Thyroid gland (tissue), 4 donors: ENCODE measurements at regions not wholly inside any gene's neighbourhood (a gene's known extent, or its start where the extent isn't known, plus 50 kb on each side); places are given as distances from the start of the nearest gene placed in this dataset.

Experiments
- DNase-seq, 2 donors: peaks; one replicate each; pipeline ENCODE4 v3.0.0-alpha.2; 2019
- H3K27ac ChIP-seq, 3 donors: fragments of 200-600 bp; sonication (generic); 1 replicate in 2 of 3; 2 replicates in 1 of 3; pipeline ENCODE4 v1.5.1; 2016 to 2019; ENCODE audit warnings: mild to moderate bottlenecking in 1 of 3, moderate library complexity in 1 of 3
- H3K27me3 ChIP-seq: fragments of 200-600 bp; sonication (generic); one replicate; pipeline ENCODE4 v1.5.1; 2019
- H3K36me3 ChIP-seq, 2 donors: fragments of 200-600 bp; sonication (generic); one replicate each; pipeline ENCODE4 v1.5.1; 2016 to 2019
- H3K4me1 ChIP-seq, 2 donors: fragments of 200-600 bp; sonication (generic); one replicate each; pipeline ENCODE4 v1.5.1; 2017 to 2019
- H3K4me3 ChIP-seq, 3 donors: fragments of 200-600 bp; sonication (generic); replicated peaks in 1 of 3; 1 replicate in 2 of 3; 2 replicates in 1 of 3; pipeline ENCODE4 v1.5.1; 2016; ENCODE audit warnings: mild to moderate bottlenecking in 1 of 3
- H3K9me3 ChIP-seq: fragments of 200-600 bp; sonication (generic); one replicate; pipeline ENCODE4 v1.5.1; 2017
- POLR2A ChIP-seq, 2 donors: fragments of 450-650 bp; IDR thresholded peaks; one replicate each; pipeline ENCODE4 v1.6.1; 2017; ENCODE audit warnings: antibody characterized with exemption in 2 of 2, mild to moderate bottlenecking in 2 of 2, moderate library complexity in 1 of 2
- WGBS, 2 donors: methylation state at CpG; one replicate each; pipeline ENCODE4 v1.1.5; 2017; 5-methylcytosine and 5-hydroxymethylcytosine counted together
- intact Hi-C: fragments of 100-400 bp; cut with DNase I; formaldehyde crosslinking; loops from one replicate; pipeline ENCODE4 v1.15.1; 2023
- TF ChIP-seq, protein P1 (sequence below), 6 experiments: fragments of 200-600 bp in 3 of 6; fragments of 450-650 bp in 3 of 6; sonication (generic) in 3 of 6; IDR thresholded peaks; one replicate each; pipeline ENCODE4 v1.5.1; 2016 to 2019; ENCODE audit warnings: antibody characterized with exemption in 6 of 6, mild to moderate bottlenecking in 2 of 6, inconsistent platforms in 1 of 6, moderate library complexity in 1 of 6

DNA sequence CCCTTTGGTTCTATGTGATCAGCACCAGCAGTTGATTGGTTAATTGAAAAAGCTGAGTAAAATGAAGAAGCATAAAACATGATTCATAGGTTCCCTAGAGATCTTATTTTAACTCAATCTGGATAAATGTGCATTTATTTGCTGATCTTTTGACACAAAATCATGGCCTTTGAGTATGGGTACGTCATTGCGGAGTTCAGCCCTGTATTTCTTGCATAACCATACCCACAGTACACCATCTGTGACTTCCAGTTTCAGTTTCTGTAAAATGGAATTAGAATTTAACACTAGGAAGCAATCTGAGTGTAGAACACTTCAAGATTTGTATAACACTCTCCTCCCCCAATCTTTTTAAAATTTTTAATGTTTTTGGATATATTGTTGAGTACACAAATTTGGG, 358.2 kb downstream of the DDX10 start:
- H3K4me1 ChIP-seq = no peaks in the 10 kb centered on the region
- no peaks in the 10 kb centered on the region for H3K27me3 ChIP-seq
- no peaks in the 10 kb centered on the region for H3K9me3 ChIP-seq
- H3K4me3 ChIP-seq = no peak overlapping the region
- intact Hi-C loops = no loop called here
- no peak for TF ChIP-seq POLR2A (IDR thresholded peaks at IDR 0.05)
- TF ChIP-seq, protein P1, sequence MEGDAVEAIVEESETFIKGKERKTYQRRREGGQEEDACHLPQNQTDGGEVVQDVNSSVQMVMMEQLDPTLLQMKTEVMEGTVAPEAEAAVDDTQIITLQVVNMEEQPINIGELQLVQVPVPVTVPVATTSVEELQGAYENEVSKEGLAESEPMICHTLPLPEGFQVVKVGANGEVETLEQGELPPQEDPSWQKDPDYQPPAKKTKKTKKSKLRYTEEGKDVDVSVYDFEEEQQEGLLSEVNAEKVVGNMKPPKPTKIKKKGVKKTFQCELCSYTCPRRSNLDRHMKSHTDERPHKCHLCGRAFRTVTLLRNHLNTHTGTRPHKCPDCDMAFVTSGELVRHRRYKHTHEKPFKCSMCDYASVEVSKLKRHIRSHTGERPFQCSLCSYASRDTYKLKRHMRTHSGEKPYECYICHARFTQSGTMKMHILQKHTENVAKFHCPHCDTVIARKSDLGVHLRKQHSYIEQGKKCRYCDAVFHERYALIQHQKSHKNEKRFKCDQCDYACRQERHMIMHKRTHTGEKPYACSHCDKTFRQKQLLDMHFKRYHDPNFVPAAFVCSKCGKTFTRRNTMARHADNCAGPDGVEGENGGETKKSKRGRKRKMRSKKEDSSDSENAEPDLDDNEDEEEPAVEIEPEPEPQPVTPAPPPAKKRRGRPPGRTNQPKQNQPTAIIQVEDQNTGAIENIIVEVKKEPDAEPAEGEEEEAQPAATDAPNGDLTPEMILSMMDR (IDR thresholded peaks at IDR 0.05) = no peak
- no peaks in the 10 kb centered on the region for H3K36me3 ChIP-seq
- H3K27ac ChIP-seq = no peak overlapping the region
- 84% methylated on average over 2 of the region's 2 CpGs for WGBS, 2 donors
- no peak for DNase-seq

DNA sequence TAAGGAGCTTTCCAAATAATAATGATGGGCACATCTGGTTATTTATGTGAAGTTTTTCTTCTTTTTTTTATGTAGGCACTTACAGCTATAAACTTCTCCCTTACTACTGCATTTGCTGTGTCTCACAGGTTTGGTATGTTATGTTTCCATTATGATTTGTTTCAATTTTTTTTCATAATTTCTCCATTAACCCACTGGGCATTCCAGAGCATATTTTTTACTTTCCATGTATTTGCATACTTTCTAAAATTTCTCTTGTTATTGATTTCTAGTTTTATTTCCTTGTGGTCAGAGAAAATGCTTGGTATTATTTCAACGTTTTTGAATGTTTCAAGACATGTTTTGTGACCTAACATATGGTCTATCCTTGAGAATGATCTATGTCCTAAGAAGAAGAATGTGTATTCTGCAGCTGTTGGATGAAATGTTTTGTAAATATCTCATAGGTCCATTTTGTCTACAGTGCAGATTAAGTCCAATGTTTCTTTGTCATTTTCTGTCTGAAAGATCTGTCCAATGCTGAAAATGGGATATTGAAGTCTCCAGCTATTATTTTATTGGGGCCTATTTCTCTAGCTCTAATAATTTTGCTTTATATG, 362.1 kb downstream of the DDX10 start:
- TF ChIP-seq, protein P1 (IDR thresholded peaks at IDR 0.05) = no peak
- TF ChIP-seq POLR2A (IDR thresholded peaks at IDR 0.05) = no peak
- H3K9me3 ChIP-seq = no peaks in the 10 kb centered on the region
- no peaks in the 10 kb centered on the region for H3K4me1 ChIP-seq
- no peak for DNase-seq
- 47 to 49% methylated on average over 1 of the region's 1 CpG for whole genome bisulfite sequencing, 2 donors
- no peaks in the 10 kb centered on the region for H3K36me3 ChIP-seq
- intact Hi-C loops = no loop called here
- no peaks in the 10 kb centered on the region for H3K27me3 ChIP-seq
- no peak overlapping the region for H3K4me3 ChIP-seq
- H3K27ac ChIP-seq = no peak overlapping the region

DNA sequence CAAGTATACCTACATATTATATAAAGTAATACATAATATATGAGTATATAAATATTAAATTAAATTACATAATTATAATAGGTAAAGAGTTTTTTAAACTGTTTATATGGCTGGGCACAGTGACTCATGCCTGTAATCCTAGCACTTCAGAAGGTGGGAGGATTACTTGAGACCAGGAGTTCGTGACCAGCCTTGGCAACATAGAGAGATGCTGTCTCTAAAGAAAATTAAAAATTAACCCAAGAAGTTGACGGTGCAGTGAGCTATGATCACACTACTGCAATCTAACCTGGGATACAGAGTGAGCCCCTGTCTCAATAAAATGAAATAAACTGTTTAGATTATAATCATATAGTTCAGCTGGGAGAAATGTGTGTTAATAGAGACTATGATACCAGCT, 363.0 kb downstream of the DDX10 start:
- 77 to 82% methylated on average over 2 of the region's 2 CpGs for WGBS, 2 donors
- Histone ChIP-seq H3K4me3 (no peak overlapping the region), H3K4me1 (no peaks in the 10 kb centered on the region), H3K9me3 (no peaks in the 10 kb centered on the region), H3K27me3 (no peaks in the 10 kb centered on the region), H3K27ac (no peak overlapping the region), H3K36me3 (no peaks in the 10 kb centered on the region)
- DNase-seq = no peak
- intact Hi-C loops = no loop called here
- no peak for TF ChIP-seq POLR2A (IDR thresholded peaks at IDR 0.05)
- TF ChIP-seq, protein P1 (IDR thresholded peaks at IDR 0.05) = no peak

DNA sequence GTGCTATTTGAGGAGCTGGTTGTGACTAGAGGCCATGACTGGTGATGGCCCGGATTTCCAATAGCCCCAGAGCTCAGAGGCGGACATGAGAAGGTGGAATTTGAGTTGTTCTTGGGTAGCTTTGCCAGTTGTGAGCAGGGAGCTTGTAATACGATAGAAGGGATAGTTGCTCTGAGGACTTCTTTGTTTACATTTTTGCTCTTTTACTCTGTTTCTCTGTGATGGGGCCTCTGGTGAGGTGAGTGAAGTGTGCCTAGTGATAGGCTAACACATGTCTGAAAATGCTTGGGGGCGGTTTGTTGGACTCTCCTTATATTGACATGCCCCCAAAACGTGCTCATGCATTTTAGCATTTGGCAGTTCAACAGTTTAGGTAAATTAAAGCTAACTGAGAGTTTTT, 365.1 kb downstream of the DDX10 start:
- intact Hi-C loops = no loop called here
- 44 to 57% methylated on average over 5 of the region's 5 CpGs for WGBS, 2 donors
- TF ChIP-seq POLR2A (IDR thresholded peaks at IDR 0.05) = no peak
- TF ChIP-seq, protein P1 (IDR thresholded peaks at IDR 0.05) = no peak
- Histone ChIP-seq H3K9me3 (no peaks in the 10 kb centered on the region), H3K4me1 (no peaks in the 10 kb centered on the region), H3K27ac (no peak overlapping the region), H3K36me3 (no peaks in the 10 kb centered on the region), H3K27me3 (no peaks in the 10 kb centered on the region), H3K4me3 (no peak overlapping the region)
- no peak for DNase-seq

DNA sequence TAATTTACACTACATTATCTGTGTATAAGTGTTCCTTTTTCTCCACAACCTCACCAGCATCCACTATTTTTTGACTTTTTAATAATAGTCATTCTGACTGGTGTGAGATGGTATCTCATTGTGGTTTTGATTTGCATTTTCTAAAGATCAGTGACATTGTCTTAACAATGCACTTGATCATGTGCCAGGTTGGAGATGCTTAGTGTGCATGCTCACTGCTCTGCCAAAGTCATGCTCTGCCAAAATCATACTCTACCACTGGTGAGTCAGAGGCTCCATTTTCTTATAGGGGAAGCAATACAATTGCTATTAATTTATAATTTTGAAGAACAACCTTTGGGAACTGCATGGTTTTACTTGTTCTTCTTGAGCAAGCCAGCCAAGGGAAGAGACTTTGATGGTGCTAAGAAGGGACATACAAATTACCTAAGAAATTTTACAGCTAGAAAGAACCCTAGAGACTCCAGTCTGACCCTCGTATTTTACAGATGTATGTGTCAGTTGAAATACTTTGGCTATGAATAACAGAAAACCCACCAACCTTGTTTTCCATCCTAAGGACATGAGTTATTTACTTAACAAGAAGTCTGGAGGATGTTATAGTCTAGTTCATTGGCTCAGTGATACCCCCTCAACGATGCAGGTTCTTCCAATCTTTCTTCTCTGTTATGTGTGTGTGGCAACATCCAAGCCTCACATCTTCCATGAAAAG, 368.9 kb downstream of the DDX10 start:
- WGBS, 2 donors = 64 to 74% methylated on average over 2 of the region's 2 CpGs

More for the DNA sequence above, 368.9 kb downstream of the DDX10 start:
- Histone ChIP-seq H3K27ac (no peak overlapping the region), H3K27me3 (no peaks in the 10 kb centered on the region), H3K4me1 (no peaks in the 10 kb centered on the region), H3K4me3 (no peak overlapping the region), H3K36me3 (no peaks in the 10 kb centered on the region), H3K9me3 (no peaks in the 10 kb centered on the region)
- TF ChIP-seq, protein P1 (IDR thresholded peaks at IDR 0.05) = no peak
- TF ChIP-seq POLR2A (IDR thresholded peaks at IDR 0.05) = no peak
- DNase-seq = no peak
- intact Hi-C loops = no loop called here
